Ammon's horn (tissue), 1 donor: ENCODE measurements at regions not wholly inside any gene's neighbourhood (a gene's known extent, or its start where the extent isn't known, plus 50 kb on each side); places are given as distances from the start of the nearest gene placed in this dataset.

Experiments used
- DNase-seq: peaks from one replicate; pipeline ENCODE4 v3.0.0-alpha.2; 2016; ENCODE audit warnings: low spot score

GRCh38 chr3:111311709-111312235, 230.2 kb upstream of the CD96 start:
- peak; percentile 24 for DNase-seq

DNA sequence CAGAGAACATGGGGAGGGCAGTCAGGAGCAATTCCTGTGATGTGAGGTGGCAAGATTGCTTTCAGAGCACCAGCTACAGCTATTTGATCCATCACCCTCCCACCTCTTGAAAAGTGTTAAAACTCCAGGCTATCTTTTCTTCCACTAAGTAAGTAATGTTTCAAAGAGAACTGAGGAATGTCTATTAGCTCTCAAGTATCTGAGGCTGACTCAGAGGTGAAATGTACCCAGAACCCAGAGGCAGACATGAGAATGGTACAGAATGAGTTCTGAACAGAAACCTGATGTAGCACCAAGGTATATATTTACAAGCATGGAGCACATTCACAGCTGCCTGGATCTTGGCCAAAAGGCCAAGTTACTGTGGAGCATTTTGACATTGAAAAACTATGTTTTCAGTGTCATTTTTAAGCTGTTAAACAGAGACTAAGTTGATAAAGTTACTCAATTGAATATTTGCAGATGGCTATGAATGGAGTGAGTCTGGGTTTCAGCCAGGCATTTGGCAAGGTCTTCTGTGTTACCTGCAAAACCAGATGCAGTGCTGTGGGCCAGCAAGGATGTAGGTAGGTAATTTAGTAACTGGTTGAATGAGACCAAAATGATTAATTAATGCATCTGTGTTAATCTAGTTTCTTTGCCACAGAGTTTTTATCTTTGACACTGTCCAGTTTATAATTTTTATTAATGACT, 227.7 kb upstream of the CD96 start:
- no peak for DNase-seq

- no peak for DNase-seq
Measured at GRCh38 chr3:111314898-111315297, 227.1 kb upstream of the CD96 start.

GRCh38 chr3:111315930-111316587, 225.9 kb upstream of the CD96 start:
- no peak for DNase-seq

DNA sequence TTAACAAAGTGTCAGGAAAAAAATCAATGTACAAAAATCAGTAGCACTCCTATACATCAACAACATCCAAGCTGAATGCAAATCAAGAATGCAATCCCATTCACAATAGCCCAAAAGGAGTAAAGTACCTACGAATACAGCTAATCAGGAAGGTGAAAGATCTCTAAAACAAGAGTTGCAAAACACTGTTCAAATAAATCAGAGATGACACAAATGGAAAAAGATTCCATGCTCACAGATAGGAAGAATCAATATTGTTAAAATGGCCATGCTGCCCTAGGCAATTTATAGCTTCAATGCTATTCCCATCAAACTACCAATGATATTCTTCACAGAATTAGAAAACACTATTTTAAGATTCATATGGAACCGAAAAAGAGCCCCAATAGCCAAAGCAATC, 223.7 kb upstream of the CD96 start:
- DNase-seq: no peak

GRCh38 chr3:111319598-111319997, 222.4 kb upstream of the CD96 start:
- DNase-seq: no peak

- DNase-seq: no peak
Measured at GRCh38 chr3:111321786-111322185, 220.2 kb upstream of the CD96 start.

DNA sequence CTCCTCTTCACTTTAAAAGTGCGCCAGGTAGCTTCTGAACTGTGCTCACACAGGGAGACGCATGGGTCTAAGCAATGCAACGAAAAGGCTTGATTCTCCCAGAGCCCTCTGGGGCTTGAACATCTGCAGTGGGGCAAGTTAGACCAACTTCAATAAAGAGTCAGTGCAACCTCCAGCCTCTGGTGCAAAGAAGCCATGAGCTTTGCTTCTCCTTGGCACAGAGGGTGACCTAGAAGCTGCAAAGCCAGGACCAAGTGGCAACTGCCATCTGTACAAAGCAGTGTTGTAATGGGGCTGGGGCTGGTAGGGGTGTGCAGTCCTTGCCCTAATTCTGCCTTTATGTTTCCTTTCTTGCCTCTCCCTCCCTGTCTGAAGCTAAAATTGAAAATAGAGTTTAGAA, 219.0 kb upstream of the CD96 start:
- no peak for DNase-seq

- no peak for DNase-seq
Measured at GRCh38 chr3:111324151-111324550, 217.8 kb upstream of the CD96 start.

- no peak for DNase-seq
Measured at GRCh38 chr3:111324645-111325044, 217.4 kb upstream of the CD96 start.

DNA sequence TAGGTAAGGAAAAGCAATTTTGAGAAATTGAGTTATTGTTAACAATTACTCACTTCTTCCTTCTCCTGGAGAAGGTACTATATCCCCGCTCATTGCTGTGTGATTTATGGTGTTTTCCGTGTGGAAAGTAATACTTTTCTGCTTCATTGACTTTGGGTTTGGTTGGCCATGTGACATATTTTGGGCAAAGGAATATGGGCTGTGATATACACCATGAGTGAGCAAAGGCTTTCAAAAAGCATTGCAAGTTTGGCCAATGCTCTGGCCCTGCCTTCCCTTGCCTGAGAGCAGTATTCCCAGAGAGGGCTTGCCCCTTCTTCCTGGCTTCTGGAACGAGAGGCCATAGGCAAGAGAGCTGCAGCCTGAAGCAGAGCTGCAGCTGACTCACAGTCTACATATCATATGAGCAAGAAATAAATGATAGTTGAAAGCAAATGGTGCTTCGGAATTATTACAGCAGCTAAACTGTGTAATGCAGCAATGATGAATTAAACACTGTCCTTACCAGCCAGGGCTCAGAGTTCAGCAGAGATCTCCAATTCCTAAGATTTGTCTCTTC, 216.8 kb upstream of the CD96 start:
- DNase-seq: no peak

GRCh38 chr3:111326144-111326995, 215.6 kb upstream of the CD96 start:
- no peak for DNase-seq

DNA sequence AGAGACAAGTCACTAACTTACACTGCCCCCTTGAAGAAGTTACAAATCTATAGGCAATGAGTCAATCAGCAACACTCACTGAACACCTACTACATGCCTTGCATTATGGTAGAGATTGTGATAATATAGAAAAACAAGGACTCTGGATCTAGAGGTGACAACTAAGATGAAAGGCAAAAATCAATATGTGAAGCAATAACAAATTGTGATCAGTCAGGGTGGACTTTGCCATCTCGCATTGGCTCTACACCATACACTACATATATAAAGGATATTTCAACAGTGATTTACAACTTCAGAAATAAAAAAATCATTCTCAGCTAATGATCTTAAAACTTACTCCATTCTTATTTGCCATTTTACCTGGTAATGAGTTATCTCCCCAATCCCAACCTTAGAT, 210.7 kb upstream of the CD96 start:
- DNase-seq: no peak

- DNase-seq: no peak
Measured at GRCh38 chr3:111331912-111332311, 210.1 kb upstream of the CD96 start.

DNA sequence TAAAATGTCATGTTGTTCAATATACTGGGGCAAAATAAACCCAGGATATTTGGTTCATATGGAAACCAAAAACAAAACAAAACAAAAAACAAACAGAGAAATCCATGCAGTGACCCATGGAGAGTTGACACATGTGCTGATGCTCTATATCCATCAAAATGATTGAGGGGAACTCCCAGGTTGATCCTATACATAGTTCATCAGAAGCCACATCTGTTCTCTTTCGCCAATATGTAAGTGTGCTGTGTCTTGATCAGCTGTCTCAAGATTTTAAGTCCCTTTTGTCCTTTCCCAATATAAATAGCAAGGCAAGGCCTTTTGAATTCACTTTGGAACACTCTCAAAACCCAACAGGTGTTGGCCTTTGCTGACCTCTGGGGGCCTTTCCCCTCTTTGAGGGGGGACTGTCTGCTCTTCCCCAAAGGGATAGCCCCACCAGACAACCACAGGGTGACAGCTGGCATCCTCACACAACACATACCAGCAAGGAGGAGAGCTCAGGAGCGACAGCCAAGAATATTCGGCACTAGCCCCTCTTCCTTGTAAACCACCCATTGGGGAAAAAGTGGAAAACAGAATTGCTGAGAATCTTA, 209.4 kb upstream of the CD96 start:
- no peak for DNase-seq

DNA sequence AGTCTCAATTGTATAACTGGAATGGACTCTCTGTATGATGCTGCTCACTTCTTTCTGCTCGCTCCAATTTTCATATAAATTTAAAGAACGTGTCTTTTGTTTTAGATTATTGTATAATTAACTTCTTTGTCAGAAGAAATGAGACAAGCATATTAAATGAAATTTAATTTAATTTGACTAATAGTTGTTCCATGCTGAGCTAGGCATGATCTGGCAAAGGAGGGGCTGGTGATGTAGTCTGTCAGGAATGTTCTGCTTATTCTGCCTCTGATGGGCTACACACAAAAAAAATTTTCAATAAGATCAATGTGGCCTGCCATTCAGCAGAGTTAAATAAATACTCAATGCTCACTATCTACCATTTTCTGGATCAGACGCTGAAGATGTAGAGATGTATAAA, 208.4 kb upstream of the CD96 start:
- DNase-seq: no peak

- no peak for DNase-seq
Measured at GRCh38 chr3:111335512-111336303, 206.3 kb upstream of the CD96 start.

- DNase-seq: peak; percentile 8
Measured at GRCh38 chr3:111336511-111336910, 205.5 kb upstream of the CD96 start.

GRCh38 chr3:111338059-111338698, 203.8 kb upstream of the CD96 start:
- peak; percentile 57 for DNase-seq

GRCh38 chr3:111339017-111339416, 203.0 kb upstream of the CD96 start:
- no peak for DNase-seq

GRCh38 chr3:111351334-111351733, 190.7 kb upstream of the CD96 start:
- DNase-seq: no peak
